ENCODE measurements at regions not wholly inside any gene's neighbourhood (a gene's known extent, or its start where the extent isn't known, plus 50 kb on each side); places are given as distances from the start of the nearest gene placed in this dataset.

DNA sequence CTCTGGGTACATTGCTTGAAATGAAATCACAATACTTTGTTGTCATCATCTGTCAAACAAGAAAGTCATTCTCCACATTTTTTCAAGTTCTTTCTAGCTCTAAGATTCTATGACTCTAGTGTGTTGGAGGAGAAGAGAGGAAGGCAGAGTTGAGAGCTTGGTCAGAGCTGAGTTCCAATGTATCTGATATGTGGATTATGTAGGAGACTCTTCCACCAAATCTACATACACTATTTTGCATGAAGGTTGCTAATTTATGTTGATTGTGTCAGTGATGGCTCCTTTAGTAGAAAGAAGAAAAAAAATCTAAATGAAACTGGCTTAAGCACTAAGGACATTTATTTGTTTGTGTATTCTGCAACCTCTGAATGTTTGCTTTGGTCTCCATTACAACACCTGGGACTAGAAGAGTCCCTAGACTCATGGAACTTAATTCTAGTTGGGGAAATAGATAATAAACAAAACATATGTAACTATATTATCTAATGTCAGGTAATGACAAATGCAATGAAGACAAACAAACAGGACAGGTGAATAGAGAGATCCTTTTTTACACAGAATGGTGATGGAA lies 691.9 kb downstream of the UQCRFS1 start:
- TF ChIP-seq, protein P1, sequence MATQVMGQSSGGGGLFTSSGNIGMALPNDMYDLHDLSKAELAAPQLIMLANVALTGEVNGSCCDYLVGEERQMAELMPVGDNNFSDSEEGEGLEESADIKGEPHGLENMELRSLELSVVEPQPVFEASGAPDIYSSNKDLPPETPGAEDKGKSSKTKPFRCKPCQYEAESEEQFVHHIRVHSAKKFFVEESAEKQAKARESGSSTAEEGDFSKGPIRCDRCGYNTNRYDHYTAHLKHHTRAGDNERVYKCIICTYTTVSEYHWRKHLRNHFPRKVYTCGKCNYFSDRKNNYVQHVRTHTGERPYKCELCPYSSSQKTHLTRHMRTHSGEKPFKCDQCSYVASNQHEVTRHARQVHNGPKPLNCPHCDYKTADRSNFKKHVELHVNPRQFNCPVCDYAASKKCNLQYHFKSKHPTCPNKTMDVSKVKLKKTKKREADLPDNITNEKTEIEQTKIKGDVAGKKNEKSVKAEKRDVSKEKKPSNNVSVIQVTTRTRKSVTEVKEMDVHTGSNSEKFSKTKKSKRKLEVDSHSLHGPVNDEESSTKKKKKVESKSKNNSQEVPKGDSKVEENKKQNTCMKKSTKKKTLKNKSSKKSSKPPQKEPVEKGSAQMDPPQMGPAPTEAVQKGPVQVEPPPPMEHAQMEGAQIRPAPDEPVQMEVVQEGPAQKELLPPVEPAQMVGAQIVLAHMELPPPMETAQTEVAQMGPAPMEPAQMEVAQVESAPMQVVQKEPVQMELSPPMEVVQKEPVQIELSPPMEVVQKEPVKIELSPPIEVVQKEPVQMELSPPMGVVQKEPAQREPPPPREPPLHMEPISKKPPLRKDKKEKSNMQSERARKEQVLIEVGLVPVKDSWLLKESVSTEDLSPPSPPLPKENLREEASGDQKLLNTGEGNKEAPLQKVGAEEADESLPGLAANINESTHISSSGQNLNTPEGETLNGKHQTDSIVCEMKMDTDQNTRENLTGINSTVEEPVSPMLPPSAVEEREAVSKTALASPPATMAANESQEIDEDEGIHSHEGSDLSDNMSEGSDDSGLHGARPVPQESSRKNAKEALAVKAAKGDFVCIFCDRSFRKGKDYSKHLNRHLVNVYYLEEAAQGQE (IDR thresholded peaks at IDR 0.05; ENCODE audit: low read depth), result no peak

DNA sequence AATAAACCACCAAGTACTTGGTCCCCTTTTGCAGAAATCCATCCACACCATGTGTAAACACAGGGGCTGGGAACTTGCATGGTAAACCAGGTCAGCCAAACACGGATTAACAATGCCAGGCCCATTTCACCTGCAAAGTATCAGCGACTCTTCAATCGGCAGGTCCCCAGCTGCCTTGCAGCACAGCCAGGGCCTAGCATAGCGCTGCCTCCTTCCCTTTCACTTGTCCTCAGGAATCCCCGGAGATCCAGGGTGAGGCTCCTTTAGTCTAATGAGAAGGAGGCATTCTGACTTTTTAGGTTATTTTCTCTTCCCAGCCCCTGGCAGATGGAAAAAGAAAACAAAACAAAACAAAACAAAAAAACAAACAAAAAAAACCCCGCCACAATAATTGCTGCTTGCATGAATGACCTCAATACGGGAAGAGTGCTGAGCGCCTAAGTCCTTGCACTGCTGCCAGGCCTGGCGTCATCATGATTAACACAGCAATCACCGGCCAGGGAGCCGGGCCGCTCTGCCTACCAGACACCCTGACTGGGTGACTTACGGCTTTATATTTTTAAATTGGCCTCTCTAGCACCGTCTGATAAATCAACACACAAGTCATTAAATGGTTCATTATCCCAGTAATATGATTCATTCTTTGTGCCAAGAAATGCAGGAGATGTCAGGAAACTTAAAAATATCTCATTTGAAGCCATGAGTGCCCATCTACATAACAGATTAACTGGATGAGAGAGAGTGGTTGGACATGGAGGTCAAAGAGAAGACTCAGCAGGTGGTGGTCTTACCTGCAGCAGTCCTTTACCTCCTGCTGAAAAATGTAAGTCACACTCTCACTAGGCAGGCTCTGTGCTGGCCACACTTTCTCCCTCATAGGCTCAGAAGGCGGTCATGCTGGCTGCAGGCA lies 692.7 kb downstream of the UQCRFS1 start:
- TF ChIP-seq EGR1 (IDR thresholded peaks at IDR 0.05) (no peak), FOXM1 (IDR thresholded peaks at IDR 0.05; ENCODE audit: borderline replicate concordance, low read depth) (no peak), EP300 (IDR thresholded peaks at IDR 0.05; ENCODE audit: borderline replicate concordance) (no peak), TEAD4 (IDR thresholded peaks at IDR 0.05) (no peak), RAD21 (IDR thresholded peaks at IDR 0.05; ENCODE audit: low read depth) (no peak), TAF1 (IDR thresholded peaks at IDR 0.05; ENCODE audit: low read depth) (no peak), CREB1 (IDR thresholded peaks at IDR 0.05; ENCODE audit: low read depth) (no peak), ZBTB7A (IDR thresholded peaks at IDR 0.05; ENCODE audit: low read depth) (no peak), CEBPB (IDR thresholded peaks at IDR 0.05) (no peak), YY1 (IDR thresholded peaks at IDR 0.05; ENCODE audit: low read depth) (no peak), NFIC (IDR thresholded peaks at IDR 0.05) (no peak), TCF12 (IDR thresholded peaks at IDR 0.05; ENCODE audit: low read depth) (no peak)
- TF ChIP-seq, protein P1 (IDR thresholded peaks at IDR 0.05; ENCODE audit: low read depth), result no peak
- TF ChIP-seq, protein P2, sequence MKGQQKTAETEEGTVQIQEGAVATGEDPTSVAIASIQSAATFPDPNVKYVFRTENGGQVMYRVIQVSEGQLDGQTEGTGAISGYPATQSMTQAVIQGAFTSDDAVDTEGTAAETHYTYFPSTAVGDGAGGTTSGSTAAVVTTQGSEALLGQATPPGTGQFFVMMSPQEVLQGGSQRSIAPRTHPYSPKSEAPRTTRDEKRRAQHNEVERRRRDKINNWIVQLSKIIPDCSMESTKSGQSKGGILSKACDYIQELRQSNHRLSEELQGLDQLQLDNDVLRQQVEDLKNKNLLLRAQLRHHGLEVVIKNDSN (IDR thresholded peaks at IDR 0.05), result no peak
- TF ChIP-seq, protein P3, sequence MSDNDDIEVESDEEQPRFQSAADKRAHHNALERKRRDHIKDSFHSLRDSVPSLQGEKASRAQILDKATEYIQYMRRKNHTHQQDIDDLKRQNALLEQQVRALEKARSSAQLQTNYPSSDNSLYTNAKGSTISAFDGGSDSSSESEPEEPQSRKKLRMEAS (IDR thresholded peaks at IDR 0.05), result no peak

DNA sequence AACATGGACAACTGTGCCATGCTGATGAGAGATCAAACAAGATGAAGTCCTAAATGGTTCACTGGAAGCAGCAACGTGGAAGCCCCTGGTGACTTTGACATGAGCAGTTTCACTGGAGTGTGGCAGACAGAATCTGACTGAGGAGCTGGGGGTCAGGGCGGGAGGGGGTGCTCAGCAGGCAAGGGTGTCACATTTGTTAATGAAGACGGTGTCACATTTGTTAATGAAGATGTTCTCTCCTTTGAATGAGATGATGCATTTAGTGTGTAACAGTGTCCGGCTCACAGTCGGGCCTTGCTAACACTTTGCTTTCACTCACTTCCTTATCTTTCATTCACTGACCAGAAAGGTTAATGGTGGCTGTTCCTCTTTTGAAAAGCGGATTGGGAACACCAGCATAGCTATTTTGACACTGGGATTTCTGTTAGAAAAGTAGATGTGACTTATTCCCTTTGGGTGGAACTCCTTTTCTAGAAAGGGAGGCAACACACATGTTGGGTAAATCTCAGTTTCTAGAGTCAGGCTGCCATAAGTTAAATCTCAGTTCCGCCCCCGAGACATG lies 693.7 kb downstream of the UQCRFS1 start:
- TF ChIP-seq CEBPB (IDR thresholded peaks at IDR 0.05) (no peak), ZBTB7A (IDR thresholded peaks at IDR 0.05; ENCODE audit: low read depth) (no peak), EP300 (IDR thresholded peaks at IDR 0.05; ENCODE audit: borderline replicate concordance) (no peak), CREB1 (IDR thresholded peaks at IDR 0.05; ENCODE audit: low read depth) (no peak), TAF1 (IDR thresholded peaks at IDR 0.05; ENCODE audit: low read depth) (no peak), FOXM1 (IDR thresholded peaks at IDR 0.05; ENCODE audit: borderline replicate concordance, low read depth) (no peak), TCF12 (IDR thresholded peaks at IDR 0.05; ENCODE audit: low read depth) (no peak), TEAD4 (IDR thresholded peaks at IDR 0.05) (no peak), RAD21 (IDR thresholded peaks at IDR 0.05; ENCODE audit: low read depth) (no peak)
- TF ChIP-seq, protein P1 (IDR thresholded peaks at IDR 0.05; ENCODE audit: low read depth), result no peak
- TF ChIP-seq, protein P2 (IDR thresholded peaks at IDR 0.05), result no peak
- TF ChIP-seq, protein P3 (IDR thresholded peaks at IDR 0.05), result no peak

DNA sequence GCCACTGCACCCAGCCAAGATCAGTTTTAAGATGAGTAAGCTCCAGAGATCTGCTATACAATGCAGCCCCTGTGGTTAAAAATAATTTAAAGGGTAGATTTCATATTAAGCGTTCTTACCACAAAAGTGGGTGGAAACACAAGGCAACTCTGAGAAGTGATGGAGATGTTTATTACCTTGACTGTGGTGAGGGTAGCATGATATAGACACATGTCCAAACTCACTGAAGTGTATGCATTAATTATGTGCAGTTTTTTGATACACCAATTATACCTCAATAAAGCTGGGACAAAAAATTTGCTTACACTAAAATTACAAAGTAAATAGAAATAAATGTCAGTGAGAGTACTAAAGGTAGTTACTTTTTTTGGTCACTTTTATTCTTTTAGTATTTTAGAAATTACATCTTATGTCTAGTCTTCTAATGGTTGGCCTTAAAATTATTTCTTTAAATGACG lies 696.5 kb downstream of the UQCRFS1 start:
- TF ChIP-seq, protein P3 (IDR thresholded peaks at IDR 0.05), result no peak
- TF ChIP-seq ZBTB7A (IDR thresholded peaks at IDR 0.05; ENCODE audit: low read depth), result no peak
- TF ChIP-seq, protein P1 (IDR thresholded peaks at IDR 0.05; ENCODE audit: low read depth), result no peak
- no peak for TF ChIP-seq TEAD4 (IDR thresholded peaks at IDR 0.05)
- no peak for TF ChIP-seq RAD21 (IDR thresholded peaks at IDR 0.05; ENCODE audit: low read depth)
- TF ChIP-seq CREB1 (IDR thresholded peaks at IDR 0.05; ENCODE audit: low read depth), result no peak

Measured in Ishikawa (cell line).